SKM-1 treated with dmso at 0.1 percent for 144 hours (cell line): ENCODE measurements at regions not wholly inside any gene's neighbourhood (a gene's known extent, or its start where the extent isn't known, plus 50 kb on each side); places are given as distances from the start of the nearest gene placed in this dataset.

Experiments used
- DNase-seq: peaks from one replicate; lab custom pipeline; 2025; ENCODE audit not compliant: unreplicated experiment; lab: John Stamatoyannopoulos, UW

DNA sequence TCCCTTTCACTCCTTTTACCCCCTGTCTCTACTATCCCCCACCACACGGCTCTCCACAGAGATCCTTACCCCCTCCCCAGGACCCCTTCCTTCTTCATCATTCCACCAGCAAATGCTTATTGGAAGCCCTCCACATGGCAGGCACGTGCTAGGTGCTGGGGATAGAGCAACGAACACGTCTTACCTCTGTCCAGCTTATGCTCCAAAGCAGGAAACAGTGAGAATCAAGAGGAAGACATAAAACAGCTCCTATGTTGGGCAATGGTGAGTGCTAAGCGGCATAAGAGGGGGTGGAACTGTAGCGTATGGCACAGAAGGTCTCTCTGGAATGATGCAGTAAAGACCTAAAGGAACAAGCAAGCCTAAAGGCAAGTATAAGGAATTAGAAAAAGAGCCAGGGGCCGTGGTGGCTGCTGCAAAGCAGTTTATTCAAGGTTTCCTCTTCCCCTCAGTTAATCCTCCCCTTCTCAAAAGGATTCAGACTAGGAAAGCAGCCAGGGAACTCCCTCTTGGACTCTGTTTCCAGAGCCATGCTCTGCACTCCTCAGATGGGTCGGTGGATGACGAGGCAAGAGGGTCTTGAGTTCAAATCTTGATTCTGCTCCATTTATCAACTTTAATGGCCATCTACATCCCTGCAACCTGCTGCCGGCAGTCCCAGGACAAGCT, 289.4 kb downstream of the FOXO1 start:
- DNase-seq, result no peak

GRCh38 chr13:40377783-40378182, 288.7 kb downstream of the FOXO1 start:
- DNase-seq, result no peak

DNA sequence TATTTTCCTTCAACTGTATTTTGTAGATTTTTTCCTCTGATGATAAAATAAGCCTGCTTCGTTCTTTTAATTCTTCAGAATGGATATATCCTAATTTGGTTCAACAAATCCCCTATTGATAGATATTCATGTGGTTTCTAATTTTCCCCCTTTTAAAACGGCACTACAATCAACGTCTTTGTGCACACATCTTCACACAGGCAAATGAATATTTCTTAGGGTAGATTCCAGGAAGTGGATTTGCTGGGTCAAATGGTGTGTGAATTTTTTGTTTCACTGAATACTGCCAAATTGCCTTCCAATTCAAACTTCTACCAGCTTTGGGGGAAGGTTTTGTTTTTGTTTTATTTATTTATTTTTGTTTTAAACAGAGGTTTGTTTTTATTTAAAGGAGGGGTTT, 287.2 kb downstream of the FOXO1 start:
- DNase-seq, result no peak

DNA sequence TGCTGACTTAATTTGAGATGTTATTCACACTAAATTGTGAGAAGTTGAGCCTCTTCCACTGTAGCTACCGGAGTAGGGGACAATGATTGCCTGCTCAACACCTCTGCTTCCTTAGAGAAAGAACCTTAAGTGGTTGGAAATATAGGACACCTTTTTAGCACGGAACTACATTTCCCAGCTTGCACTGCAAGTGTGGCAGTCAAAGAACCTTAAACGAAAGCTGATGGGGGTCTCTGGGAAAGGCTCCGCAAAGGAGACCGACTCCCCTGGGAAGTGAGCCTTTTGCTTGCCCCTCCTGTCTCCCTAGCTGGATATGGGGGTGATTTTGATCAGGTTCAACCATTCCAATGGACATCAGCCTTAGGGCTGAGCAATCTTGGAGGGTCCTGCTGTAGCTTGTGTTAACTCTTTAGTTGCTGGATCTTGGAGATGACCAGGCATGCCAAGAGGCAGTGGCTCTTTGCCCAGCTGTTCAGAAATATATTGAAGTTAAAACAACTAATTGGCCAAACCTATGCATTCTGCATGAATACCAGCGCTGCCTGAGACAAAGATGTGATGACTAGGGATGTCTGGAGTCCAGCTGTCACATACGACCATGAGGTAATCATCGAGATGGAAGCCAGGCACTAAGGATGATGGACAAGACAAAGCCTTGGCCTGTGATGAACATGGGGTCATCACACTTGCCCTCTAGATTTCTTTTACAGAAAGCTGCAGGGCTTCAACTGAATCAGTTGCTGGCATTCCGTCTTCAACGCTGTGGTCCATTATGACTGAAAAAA, 286.5 kb downstream of the FOXO1 start:
- DNase-seq, result no peak

DNA sequence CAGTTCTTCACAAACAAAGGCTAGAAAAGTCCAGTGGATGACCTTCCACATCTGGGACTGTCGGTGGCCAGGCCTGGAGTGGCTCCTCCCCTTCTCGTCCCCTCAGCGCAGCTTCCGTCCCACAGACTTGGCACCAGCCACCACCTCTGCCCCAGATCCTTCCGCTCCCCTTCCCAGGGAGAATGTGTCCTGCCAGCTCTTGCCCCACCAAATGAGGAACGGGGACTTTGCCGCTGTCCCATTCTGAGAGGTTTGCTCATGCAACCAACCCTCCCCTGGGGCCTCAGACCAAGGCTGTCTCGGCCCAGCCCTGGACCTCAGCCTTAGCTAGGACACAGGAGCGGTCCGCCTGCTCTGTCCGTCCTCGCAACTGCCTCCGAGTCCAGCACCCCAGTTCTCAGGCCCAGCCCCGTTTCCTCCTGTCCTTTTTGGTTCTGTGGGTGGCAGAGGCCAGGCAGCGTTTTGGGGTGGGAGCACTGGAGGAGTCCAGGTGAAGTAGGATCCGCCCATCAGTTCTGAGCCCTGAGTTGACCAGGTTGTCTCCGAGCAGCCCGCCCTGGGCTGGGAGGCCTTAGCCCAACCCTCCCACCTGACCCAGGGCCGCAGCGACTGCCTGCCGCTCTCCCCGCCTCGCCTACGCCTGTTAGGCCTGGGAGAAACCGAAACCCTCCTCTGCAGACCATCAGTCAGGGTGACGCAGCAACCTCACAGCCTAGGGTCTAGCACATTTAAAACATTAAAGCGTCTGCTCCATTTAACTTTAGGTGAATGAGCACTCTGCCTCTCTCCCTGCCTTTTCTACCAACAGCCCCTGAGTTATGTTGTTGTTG, 284.3 kb downstream of the FOXO1 start:
- no peak for DNase-seq

DNA sequence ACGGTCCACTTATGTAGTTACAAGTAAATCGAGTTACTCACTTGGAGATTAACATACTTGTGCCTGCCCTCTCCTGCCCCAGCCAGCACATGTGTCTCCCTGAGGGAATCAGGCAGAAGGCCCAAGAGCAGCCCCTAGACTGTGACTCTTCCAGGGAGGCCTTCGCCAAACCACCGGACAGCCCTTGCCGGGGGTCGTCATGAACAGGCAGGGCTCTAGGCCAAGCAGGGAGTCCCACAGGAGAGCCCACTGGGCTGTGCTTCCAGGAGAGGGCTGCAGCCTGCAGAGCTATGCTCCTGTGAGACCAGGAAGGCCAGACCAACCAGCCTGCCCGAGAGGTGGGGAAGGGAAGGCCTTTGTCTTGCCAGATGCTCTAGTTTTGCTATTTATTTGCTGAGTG, 283.3 kb downstream of the FOXO1 start:
- no peak for DNase-seq

- no peak for DNase-seq
Observed at GRCh38 chr13:40383885-40384284, 282.6 kb downstream of the FOXO1 start.

- no peak for DNase-seq
Observed at GRCh38 chr13:40384976-40385857, 281.2 kb downstream of the FOXO1 start.

- no peak for DNase-seq
Observed at GRCh38 chr13:40385858-40386180, 280.6 kb downstream of the FOXO1 start.

DNA sequence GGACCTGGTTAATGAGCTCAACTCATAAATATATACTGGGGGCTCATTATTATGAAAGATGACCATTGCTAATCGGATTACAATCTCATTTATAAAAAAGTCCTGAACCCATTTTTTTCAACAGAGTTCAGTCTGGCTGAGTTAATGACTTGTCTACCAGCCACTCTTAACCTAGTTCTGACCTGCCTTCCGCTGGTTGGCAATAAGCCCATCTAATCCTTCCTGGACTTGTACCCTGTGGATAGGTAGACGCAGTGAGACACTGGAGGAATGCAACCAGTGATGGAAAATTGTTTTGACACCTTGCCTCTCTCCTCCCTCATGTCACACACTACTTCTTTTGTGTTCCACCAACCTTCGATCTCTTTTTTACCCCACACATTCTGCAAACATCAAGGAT, 279.9 kb downstream of the FOXO1 start:
- DNase-seq, result no peak

- no peak for DNase-seq
Observed at GRCh38 chr13:40387775-40388174, 278.7 kb downstream of the FOXO1 start.

GRCh38 chr13:40388617-40389016, 277.8 kb downstream of the FOXO1 start:
- no peak for DNase-seq

- DNase-seq, result no peak
Observed at GRCh38 chr13:40389081-40389641, 277.3 kb downstream of the FOXO1 start.

GRCh38 chr13:40390401-40390916, 276.0 kb downstream of the FOXO1 start:
- DNase-seq, result no peak

DNA sequence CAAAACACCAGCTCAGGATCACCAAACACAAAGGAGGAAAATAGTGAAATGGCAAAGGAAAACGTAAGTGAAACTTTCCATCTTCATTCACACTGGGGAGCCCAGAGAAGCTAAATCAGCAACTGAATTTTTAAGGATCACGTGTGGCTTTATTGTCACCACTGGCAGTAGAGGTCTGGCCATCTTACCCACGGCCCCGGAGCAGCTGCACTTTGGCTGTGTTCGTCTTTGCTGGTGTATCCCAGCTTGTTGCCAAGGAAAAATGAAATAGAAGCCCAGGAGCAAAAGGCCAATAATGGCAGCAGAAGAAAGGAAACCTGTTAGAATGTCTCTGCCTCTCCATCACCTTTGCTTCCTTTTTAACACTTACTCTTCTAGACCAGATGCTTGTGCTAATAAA, 274.7 kb downstream of the FOXO1 start:
- no peak for DNase-seq

- no peak for DNase-seq
Observed at GRCh38 chr13:40394304-40394985, 272.0 kb downstream of the FOXO1 start.

DNA sequence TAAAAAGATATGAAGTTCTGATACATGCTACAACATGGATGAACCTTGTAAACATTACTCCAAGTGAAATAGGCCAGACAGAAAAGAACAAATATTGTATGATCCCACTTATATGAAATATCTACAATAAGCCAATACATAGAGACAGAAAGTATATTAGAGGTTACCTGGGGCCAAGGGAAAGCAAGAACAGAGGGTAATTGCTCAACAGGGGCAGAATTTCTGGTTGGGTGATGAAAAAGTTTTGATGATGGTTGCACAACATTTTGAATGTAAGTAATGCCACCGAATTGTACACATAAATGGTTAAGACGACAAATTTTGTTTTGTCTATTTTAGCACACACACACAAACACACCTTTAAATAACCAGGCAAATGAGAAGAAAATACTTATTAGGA, 268.4 kb downstream of the FOXO1 start:
- no peak for DNase-seq

GRCh38 chr13:40399756-40400155, 266.7 kb downstream of the FOXO1 start:
- DNase-seq, result peak; percentile 74

DNA sequence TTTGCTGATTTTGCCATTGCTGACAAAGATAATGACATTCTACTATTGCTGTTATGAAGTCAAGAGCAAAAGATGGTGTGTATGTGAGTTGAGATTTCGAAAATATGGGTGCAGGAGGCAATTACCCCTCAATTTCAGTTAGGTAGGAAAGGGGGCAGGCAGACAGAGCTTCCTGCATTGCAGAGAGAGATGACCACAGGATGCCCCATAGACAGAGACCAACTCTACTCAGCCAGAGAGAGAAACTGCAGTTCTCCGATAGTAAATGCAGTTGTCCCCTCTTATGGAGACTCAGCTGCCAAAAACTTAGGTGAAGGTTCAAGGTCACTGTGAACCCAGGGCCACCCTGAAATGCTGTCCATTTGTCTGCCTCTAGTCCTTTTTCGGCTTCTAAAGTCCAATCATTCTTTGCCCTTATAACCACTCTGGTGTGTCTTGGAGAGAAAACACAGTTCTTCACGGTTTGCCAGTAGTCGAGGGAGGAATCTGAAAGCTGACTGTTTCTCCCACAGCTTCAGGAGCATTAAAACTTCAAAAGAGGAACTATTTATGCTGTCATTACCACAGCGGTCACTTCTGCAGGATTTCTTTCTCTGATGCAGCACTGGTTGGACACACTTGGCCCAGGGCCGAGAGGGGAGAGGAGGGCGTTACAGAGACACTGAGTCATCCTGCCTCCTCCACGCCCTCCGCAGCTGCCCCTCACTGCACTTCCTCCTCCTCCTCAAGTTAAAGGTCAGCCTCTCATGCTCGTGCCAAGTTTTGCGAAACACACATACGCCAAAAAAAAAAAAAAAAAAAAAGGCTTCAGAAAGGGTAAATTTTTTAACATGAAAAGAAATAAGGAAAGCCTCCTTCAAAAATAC, 264.3 kb downstream of the FOXO1 start:
- DNase-seq, result peak; percentile 99
